ENCODE measurements at regions not wholly inside any gene's neighbourhood (a gene's known extent, or its start where the extent isn't known, plus 50 kb on each side); places are given as distances from the start of the nearest gene placed in this dataset.

DNA sequence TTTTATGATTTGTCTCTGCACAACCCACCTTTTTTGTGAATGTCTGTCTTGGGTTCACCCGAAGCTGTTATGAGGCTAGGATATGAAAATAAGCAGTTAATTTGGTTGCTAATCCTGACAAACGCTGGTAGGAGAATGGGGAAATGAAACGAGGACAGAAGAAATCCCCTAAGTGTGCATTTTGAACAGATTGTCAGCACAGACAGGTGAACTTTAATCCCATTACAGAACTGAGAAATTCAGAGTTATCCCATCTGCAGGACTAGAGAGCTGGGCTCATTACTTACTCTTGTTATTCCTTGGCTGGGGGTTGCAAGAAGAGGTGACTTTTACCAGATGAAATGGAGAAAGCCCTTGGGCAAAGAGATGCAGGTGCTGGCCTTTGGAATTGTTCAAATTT, 123.3 kb upstream of the NYAP2 start:
- H3K4me1 ChIP-seq (ENCODE audit: low read depth, poor library complexity, severe bottlenecking), result peaks cover 35% of the 10 kb centered on the region
- 0 out of 2 replicates have a peak overlapping the region, but pooled peaks have one; percentile 7 for H3K4me2 ChIP-seq
- TF ChIP-seq, protein P1, sequence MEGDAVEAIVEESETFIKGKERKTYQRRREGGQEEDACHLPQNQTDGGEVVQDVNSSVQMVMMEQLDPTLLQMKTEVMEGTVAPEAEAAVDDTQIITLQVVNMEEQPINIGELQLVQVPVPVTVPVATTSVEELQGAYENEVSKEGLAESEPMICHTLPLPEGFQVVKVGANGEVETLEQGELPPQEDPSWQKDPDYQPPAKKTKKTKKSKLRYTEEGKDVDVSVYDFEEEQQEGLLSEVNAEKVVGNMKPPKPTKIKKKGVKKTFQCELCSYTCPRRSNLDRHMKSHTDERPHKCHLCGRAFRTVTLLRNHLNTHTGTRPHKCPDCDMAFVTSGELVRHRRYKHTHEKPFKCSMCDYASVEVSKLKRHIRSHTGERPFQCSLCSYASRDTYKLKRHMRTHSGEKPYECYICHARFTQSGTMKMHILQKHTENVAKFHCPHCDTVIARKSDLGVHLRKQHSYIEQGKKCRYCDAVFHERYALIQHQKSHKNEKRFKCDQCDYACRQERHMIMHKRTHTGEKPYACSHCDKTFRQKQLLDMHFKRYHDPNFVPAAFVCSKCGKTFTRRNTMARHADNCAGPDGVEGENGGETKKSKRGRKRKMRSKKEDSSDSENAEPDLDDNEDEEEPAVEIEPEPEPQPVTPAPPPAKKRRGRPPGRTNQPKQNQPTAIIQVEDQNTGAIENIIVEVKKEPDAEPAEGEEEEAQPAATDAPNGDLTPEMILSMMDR (conservative IDR thresholded peaks at IDR 0.05; ENCODE audit: low read depth, low read length), result no peak
- no peak overlapping the region for H2AFZ ChIP-seq (ENCODE audit: low read depth)
- H3K36me3 ChIP-seq (ENCODE audit: insufficient read depth), result no peaks in the 10 kb centered on the region
- H4K20me1 ChIP-seq (ENCODE audit: insufficient read depth), result no peaks in the 10 kb centered on the region
- H3K79me2 ChIP-seq (ENCODE audit: insufficient read depth, low read depth), result no peaks in the 10 kb centered on the region
- H3K27ac ChIP-seq, result peak overlapping the region; percentile 15; the same call in 1 of the 2 replicates
- no peaks in the 10 kb centered on the region for H3K27me3 ChIP-seq (ENCODE audit: insufficient read depth, low read depth)
- H3K4me3 ChIP-seq (IDR thresholded peaks at IDR 0.05; ENCODE audit: insufficient read depth, low read depth, low read length), result no peak overlapping the region
- H3K9ac ChIP-seq, result no peak overlapping the region

DNA sequence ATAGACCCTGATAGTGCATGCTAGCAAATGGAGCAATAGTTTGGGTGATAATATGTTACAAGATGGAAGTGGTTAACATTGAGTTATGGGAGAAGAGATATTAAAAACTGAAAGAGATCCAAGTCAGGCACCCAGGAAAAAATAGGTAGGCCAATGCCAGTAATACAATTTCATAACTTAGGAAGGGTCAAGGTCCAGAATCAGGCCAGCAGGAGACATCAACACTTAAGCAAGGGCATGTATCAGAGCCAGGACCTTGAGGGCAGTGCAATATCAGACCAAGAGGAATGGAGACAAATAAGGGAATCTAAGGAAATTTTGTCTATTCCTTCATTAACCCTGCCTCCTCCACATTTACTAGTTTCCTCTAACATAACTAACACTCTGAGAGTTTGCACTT, 124.1 kb upstream of the NYAP2 start:
- Histone ChIP-seq H3K27ac (peak overlapping the region; percentile 15; the same call in 1 of the 2 replicates), H2AFZ (ENCODE audit: low read depth) (no peak overlapping the region), H3K36me3 (ENCODE audit: insufficient read depth) (no peaks in the 10 kb centered on the region), H3K4me3 (IDR thresholded peaks at IDR 0.05; ENCODE audit: insufficient read depth, low read depth, low read length) (no peak overlapping the region), H4K20me1 (ENCODE audit: insufficient read depth) (no peaks in the 10 kb centered on the region), H3K9ac (no peak overlapping the region), H3K4me2 (no peak overlapping the region), H3K79me2 (ENCODE audit: insufficient read depth, low read depth) (no peaks in the 10 kb centered on the region), H3K4me1 (ENCODE audit: low read depth, poor library complexity, severe bottlenecking) (peaks cover 35% of the 10 kb centered on the region), H3K27me3 (ENCODE audit: insufficient read depth, low read depth) (no peaks in the 10 kb centered on the region)
- TF ChIP-seq, protein P1 (conservative IDR thresholded peaks at IDR 0.05; ENCODE audit: low read depth, low read length), result no peak

DNA sequence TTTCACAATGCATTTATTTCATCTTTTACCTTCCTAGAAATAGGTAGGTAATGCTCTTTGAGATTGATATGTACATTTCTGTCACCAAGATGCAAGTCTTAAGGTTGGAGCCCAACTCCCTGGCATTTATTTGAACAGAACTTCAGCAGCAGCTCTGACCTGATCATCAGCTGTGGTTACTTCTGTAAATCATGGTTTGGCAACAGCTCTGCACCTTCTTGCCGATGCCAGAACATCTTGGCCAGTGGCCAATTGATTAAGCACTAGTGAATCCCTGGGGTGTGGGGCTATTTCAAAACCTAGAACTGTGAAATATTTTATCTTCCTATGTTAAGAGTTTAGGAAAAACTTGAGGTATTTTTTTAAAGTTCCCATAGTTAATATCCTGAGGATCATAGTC, 124.8 kb upstream of the NYAP2 start:
- no peak overlapping the region for H3K9ac ChIP-seq
- no peaks in the 10 kb centered on the region for H4K20me1 ChIP-seq (ENCODE audit: insufficient read depth)
- no peaks in the 10 kb centered on the region for H3K79me2 ChIP-seq (ENCODE audit: insufficient read depth, low read depth)
- peak overlapping the region; percentile 21; the same call in 1 of the 2 replicates for H3K4me2 ChIP-seq
- TF ChIP-seq, protein P1 (conservative IDR thresholded peaks at IDR 0.05; ENCODE audit: low read depth, low read length), result no peak
- no peak overlapping the region for H2AFZ ChIP-seq (ENCODE audit: low read depth)
- no peaks in the 10 kb centered on the region for H3K36me3 ChIP-seq (ENCODE audit: insufficient read depth)
- H3K27me3 ChIP-seq (ENCODE audit: insufficient read depth, low read depth), result no peaks in the 10 kb centered on the region
- H3K27ac ChIP-seq, result peak overlapping the region; percentile 46
- H3K4me1 ChIP-seq (ENCODE audit: low read depth, poor library complexity, severe bottlenecking), result peaks cover 35% of the 10 kb centered on the region
- H3K4me3 ChIP-seq (IDR thresholded peaks at IDR 0.05; ENCODE audit: insufficient read depth, low read depth, low read length), result no peak overlapping the region

DNA sequence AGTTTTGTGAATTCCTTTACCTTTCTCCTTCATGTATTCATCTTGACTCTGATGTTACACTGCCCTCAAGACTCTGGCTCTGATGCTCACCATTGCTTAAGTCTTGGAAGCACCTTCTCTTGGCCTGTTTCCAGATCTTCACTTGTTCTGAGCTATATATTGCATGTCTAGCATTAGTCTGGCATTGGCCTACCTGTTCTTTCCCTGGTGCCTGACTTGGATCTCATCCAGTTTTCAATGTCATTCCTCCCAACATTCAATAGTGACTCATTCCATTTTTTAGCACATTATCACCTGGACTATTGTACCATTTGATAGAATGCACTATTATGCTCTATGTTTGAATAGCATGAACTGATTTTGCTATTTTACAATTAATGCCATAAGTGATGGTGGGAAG, 127.3 kb upstream of the NYAP2 start:
- Histone ChIP-seq H2AFZ (ENCODE audit: low read depth) (no peak overlapping the region), H3K4me2 (no peak overlapping the region), H4K20me1 (ENCODE audit: insufficient read depth) (no peaks in the 10 kb centered on the region), H3K4me1 (ENCODE audit: low read depth, poor library complexity, severe bottlenecking) (peaks cover 35% of the 10 kb centered on the region), H3K4me3 (IDR thresholded peaks at IDR 0.05; ENCODE audit: insufficient read depth, low read depth, low read length) (no peak overlapping the region), H3K79me2 (ENCODE audit: insufficient read depth, low read depth) (no peaks in the 10 kb centered on the region), H3K27ac (no peak overlapping the region), H3K27me3 (ENCODE audit: insufficient read depth, low read depth) (no peaks in the 10 kb centered on the region), H3K9ac (no peak overlapping the region), H3K36me3 (ENCODE audit: insufficient read depth) (no peaks in the 10 kb centered on the region)
- TF ChIP-seq, protein P1 (conservative IDR thresholded peaks at IDR 0.05; ENCODE audit: low read depth, low read length), result no peak
